OCI-LY3 (cell line): ENCODE measurements at regions not wholly inside any gene's neighbourhood (a gene's known extent, or its start where the extent isn't known, plus 50 kb on each side); places are given as distances from the start of the nearest gene placed in this dataset.

ENCODE experiments used
- H2AFZ ChIP-seq: fragments of 200-600, 300-600 bp; shearing (Covaris generic); 2 replicates; pipeline ENCODE4 v1.6.0; 2014; ENCODE audit warnings: antibody characterized with exemption, low read depth, low read length
- H3K27ac ChIP-seq: fragments of 200-600, 300-600 bp; sonication (generic); 2 replicates; pipeline ENCODE4 v1.5.1; 2014; ENCODE audit warnings: mild to moderate bottlenecking, low read length, moderate library complexity, mixed read lengths
- H3K27me3 ChIP-seq: fragments of 200-600, 300-600 bp; sonication (generic); 2 replicates; pipeline ENCODE4 v1.6.1; 2014; ENCODE audit warnings: low read depth, low read length, mixed read lengths
- H3K36me3 ChIP-seq: fragments of 200-600, 300-600 bp; sonication (generic); replicated peaks from 2 replicates; pipeline ENCODE3; 2014; ENCODE audit warnings: low read depth, low read length, mixed read lengths
- H3K4me1 ChIP-seq: fragments of 300-600, 200-600 bp; sonication (generic); 2 replicates; pipeline ENCODE4 v1.6.1; 2014; ENCODE audit warnings: low read length, mixed read lengths
- H3K4me2 ChIP-seq: fragments of 200-600, 300-600 bp; sonication (generic); 2 replicates; pipeline ENCODE4 v1.6.1; 2014; ENCODE audit warnings: low read length, mixed read lengths
- H3K4me3 ChIP-seq: fragments of 300-600, 200-600 bp; sonication (generic); 2 replicates; pipeline ENCODE4 v1.5.1; 2014; ENCODE audit warnings: antibody characterized with exemption, mild to moderate bottlenecking, low read length, moderate library complexity
- H3K79me2 ChIP-seq: fragments of 300-600, 200-600 bp; shearing (Covaris generic); 2 replicates; pipeline ENCODE4 v1.6.1; 2014; ENCODE audit warnings: mild to moderate bottlenecking, low read length, mixed read lengths
- H3K9ac ChIP-seq: fragments of 300-600, 200-600 bp; shearing (Covaris generic); 2 replicates; pipeline ENCODE4 v1.6.0; 2014; ENCODE audit warnings: mild to moderate bottlenecking, low read length, moderate library complexity
- H3K9me3 ChIP-seq: fragments of 200-600, 300-600 bp; shearing (Covaris generic); 2 replicates; pipeline ENCODE4 v1.6.1; 2014; ENCODE audit warnings: low read length, mixed read lengths; ENCODE audit not compliant: insufficient read depth
- H4K20me1 ChIP-seq: fragments of 200-600, 300-600 bp; sonication (generic); 2 replicates; pipeline ENCODE4 v1.6.1; 2016; ENCODE audit warnings: low read length, mixed read lengths; ENCODE audit not compliant: insufficient read depth
- CTCF ChIP-seq: fragments of 200-600, 300-600 bp; sonication (generic); IDR thresholded peaks from 2 replicates; pipeline ENCODE4 v1.5.1; 2014; ENCODE audit warnings: antibody characterized with exemption, low read length, low read depth
- EZH2phosphoT487 ChIP-seq: fragments of 200-600 bp; shearing (Covaris generic); IDR thresholded peaks from 2 replicates; pipeline ENCODE4 v1.6.1; 2018; ENCODE audit warnings: antibody characterized with exemption, mixed run types, low read depth

DNA sequence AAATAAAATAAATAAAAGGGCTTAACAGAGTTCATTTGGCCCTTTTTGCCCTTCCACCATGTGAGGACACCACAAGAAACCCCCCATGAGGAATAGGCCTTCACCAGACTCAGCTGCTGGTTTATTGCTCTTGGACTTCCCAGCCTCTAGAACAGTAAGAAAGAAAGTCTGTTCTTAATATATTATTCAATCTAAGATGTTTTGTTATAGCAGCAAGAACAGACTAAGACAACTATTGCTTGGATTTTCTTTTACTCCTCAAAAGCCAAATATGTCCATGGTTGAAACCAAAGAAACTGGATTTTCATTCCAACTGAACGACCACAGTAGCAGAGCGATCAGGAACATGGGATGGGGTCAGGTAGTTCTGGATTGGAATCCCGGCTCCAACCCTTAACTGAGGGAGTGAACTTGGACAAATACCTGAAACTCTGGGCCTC, 157.2 kb upstream of the EEA1 start:
- Histone ChIP-seq H3K36me3 (no peaks in the 10 kb centered on the region), H3K4me3 (no peak overlapping the region), H4K20me1 (no peaks in the 10 kb centered on the region), H3K79me2 (no peaks in the 10 kb centered on the region), H3K4me1 (no peaks in the 10 kb centered on the region; the same call in 1 of the 2 replicates), H3K9ac (no peak overlapping the region), H2AFZ (no peak overlapping the region), H3K27ac (no peak overlapping the region), H3K4me2 (no peak overlapping the region), H3K27me3 (no peaks in the 10 kb centered on the region), H3K9me3 (peaks cover 8% of the 10 kb centered on the region; the same call in 1 of the 2 replicates)
- no peak for TF ChIP-seq EZH2phosphoT487
- TF ChIP-seq CTCF = no peak

DNA sequence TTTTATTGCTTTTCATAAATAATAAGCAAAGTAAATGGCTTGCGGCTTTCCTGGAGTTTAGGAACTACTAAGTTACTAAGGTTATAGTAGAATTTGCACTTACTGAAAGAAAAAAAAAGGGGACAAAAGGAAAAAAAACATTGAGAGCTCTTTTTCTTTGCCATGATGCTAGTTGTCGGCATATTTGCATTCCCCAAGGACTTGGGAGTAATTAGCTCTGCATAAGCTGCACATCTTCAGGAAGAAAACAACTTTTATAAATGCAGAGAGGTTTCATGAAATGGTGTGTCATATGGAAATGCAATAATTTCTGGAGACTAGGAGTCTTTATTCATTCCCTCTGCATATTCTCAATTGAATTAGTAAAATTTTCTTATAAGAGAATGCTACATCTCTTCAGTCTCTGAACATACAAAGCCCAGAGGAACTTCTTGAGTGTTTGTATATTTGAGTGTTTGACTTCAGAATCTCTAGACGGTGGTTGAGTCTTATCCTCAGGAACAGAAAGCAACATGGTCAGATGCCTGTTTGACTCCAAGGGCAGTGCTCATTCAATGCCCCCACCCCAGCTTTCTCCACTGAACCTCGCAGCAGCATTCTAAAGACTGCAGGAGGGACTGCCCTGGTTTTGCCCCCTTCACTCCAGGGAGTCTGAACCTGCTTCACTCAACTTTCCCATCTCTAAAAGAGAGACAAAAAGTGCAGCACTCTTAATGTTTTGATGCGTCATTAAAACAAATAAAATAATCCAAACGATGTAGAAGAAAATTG, 158.9 kb upstream of the EEA1 start:
- no peak overlapping the region for H2AFZ ChIP-seq
- H3K27ac ChIP-seq = no peak overlapping the region
- H3K4me1 ChIP-seq = no peaks in the 10 kb centered on the region; the same call in 1 of the 2 replicates
- no peak overlapping the region for H3K4me3 ChIP-seq
- H3K36me3 ChIP-seq = no peaks in the 10 kb centered on the region
- peaks cover 8% of the 10 kb centered on the region; the same call in 1 of the 2 replicates for H3K9me3 ChIP-seq
- H3K79me2 ChIP-seq = no peaks in the 10 kb centered on the region
- TF ChIP-seq EZH2phosphoT487 (no peak), CTCF (no peak)
- no peak overlapping the region for H3K4me2 ChIP-seq
- no peaks in the 10 kb centered on the region for H3K27me3 ChIP-seq
- no peak overlapping the region for H3K9ac ChIP-seq
- no peaks in the 10 kb centered on the region for H4K20me1 ChIP-seq

- Histone ChIP-seq H3K4me2 (no peak overlapping the region), H3K4me1 (no peaks in the 10 kb centered on the region; the same call in 1 of the 2 replicates), H3K36me3 (no peaks in the 10 kb centered on the region), H4K20me1 (no peaks in the 10 kb centered on the region), H3K9ac (no peak overlapping the region), H3K27me3 (no peaks in the 10 kb centered on the region), H3K27ac (no peak overlapping the region), H2AFZ (no peak overlapping the region; the same call in 1 of the 2 replicates), H3K4me3 (no peak overlapping the region), H3K9me3 (peaks cover 8% of the 10 kb centered on the region; the same call in 1 of the 2 replicates), H3K79me2 (no peaks in the 10 kb centered on the region)
- TF ChIP-seq EZH2phosphoT487 = no peak
- TF ChIP-seq CTCF = no peak
Measured at GRCh38 chr12:93089805-93090569, 160.9 kb upstream of the EEA1 start.

DNA sequence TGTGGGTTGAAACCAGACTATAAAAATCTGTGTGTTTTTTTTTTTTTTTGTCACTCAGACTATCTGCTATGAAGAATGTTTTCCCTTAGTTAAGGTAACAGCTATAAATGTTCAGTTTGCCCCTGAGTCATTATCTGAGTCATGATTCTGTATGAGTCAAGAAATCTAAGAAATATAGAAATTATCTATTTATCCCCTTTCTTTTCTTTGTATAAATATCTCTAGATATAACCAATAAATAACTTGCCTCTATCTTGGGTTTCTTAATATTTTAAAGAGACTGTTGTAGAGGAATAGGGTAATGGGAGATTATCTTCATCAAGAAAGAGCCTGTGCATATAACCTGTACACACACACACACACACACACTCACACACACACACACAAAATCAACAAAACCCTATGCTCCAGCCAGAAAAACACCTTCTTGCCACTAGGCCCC, 161.7 kb upstream of the EEA1 start:
- H3K9ac ChIP-seq = no peak overlapping the region
- H3K27me3 ChIP-seq = no peaks in the 10 kb centered on the region
- H3K27ac ChIP-seq = no peak overlapping the region
- H3K4me1 ChIP-seq = no peaks in the 10 kb centered on the region; the same call in 1 of the 2 replicates
- no peaks in the 10 kb centered on the region for H3K79me2 ChIP-seq
- TF ChIP-seq CTCF (no peak), EZH2phosphoT487 (no peak)
- H2AFZ ChIP-seq = no peak overlapping the region
- peaks cover 8% of the 10 kb centered on the region; the same call in 1 of the 2 replicates for H3K9me3 ChIP-seq
- no peaks in the 10 kb centered on the region for H3K36me3 ChIP-seq
- H3K4me2 ChIP-seq = no peak overlapping the region
- no peak overlapping the region for H3K4me3 ChIP-seq
- H4K20me1 ChIP-seq = no peaks in the 10 kb centered on the region
